GM23338 (cell line): ENCODE measurements at regions not wholly inside any gene's neighbourhood (a gene's known extent, or its start where the extent isn't known, plus 50 kb on each side); places are given as distances from the start of the nearest gene placed in this dataset.
A peak's percentile ranks its signal among the peaks of the same experiment; 100 is the strongest.

Source experiments
- ATAC-seq: fragments of 200-7000 bp; cut with Tn5 transposase; 3 replicates; pipeline ENCODE4 v1.9.1; 2020
- DNase-seq: peaks from one replicate; pipeline ENCODE4 v3.0.0-alpha.2; 2015; ENCODE audit warnings: low spot score
- H2AFZ ChIP-seq: fragments of 200-600 bp; sonication (generic); 2 replicates; pipeline ENCODE4 v1.8.0; 2016; ENCODE audit warnings: antibody characterized with exemption, mild to moderate bottlenecking, moderate library complexity
- H3F3A ChIP-seq: fragments of 200-600 bp; sonication (generic); replicated peaks from 2 replicates; pipeline ENCODE4 v1.8.0; 2017; ENCODE audit warnings: antibody characterized with exemption, mixed run types, low read depth
- H3K27ac ChIP-seq: fragments of 200-600 bp; sonication (generic); 2 replicates; pipeline ENCODE4 v1.6.1; 2016; ENCODE audit warnings: low read depth
- H3K27me3 ChIP-seq: fragments of 200-600 bp; sonication (generic); 2 replicates; pipeline ENCODE4 v1.8.0; 2016; ENCODE audit warnings: mild to moderate bottlenecking, mixed run types, moderate library complexity; ENCODE audit not compliant: insufficient read depth
- H3K36me3 ChIP-seq: fragments of 200-600 bp; sonication (generic); 2 replicates; pipeline ENCODE4 v1.8.0; 2016; ENCODE audit warnings: mild to moderate bottlenecking; ENCODE audit not compliant: insufficient read depth
- H3K4me1 ChIP-seq: fragments of 200-600 bp; sonication (generic); 2 replicates; pipeline ENCODE4 v1.8.0; 2016; ENCODE audit warnings: mild to moderate bottlenecking, moderate library complexity; ENCODE audit not compliant: insufficient read depth
- H3K4me2 ChIP-seq: fragments of 200-600 bp; sonication (generic); 2 replicates; pipeline ENCODE4 v1.7.1; 2017; ENCODE audit warnings: mixed run types
- H3K4me3 ChIP-seq: fragments of 200-600 bp; sonication (generic); 2 replicates; pipeline ENCODE4 v1.6.1; 2016; ENCODE audit warnings: mixed run types
- H3K79me2 ChIP-seq: fragments of 200-600 bp; sonication (generic); replicated peaks from 2 replicates; pipeline ENCODE4 v1.8.0; 2017; ENCODE audit warnings: mild to moderate bottlenecking; ENCODE audit not compliant: insufficient read depth
- H3K9me2 ChIP-seq: fragments of 200-600 bp; sonication (generic); 2 replicates; pipeline ENCODE4 v1.8.0; 2017; ENCODE audit not compliant: insufficient read depth
- H4K20me1 ChIP-seq: fragments of 200-600 bp; sonication (generic); replicated peaks from 2 replicates; pipeline ENCODE4 v1.8.0; 2017; ENCODE audit warnings: mild to moderate bottlenecking; ENCODE audit not compliant: insufficient read depth
- H3K27ac Mint-ChIP-seq: 2 replicates; pipeline ENCODE4 v1.8.0; 2020; ENCODE audit warnings: inconsistent platforms, mild to moderate bottlenecking, moderate library complexity, mixed read lengths
- H3K27me3 Mint-ChIP-seq: 3 replicates; pipeline ENCODE4 v1.8.0; 2022; ENCODE audit warnings: low read depth, mild to moderate bottlenecking, moderate library complexity, mixed read lengths, inconsistent platforms; ENCODE audit not compliant: insufficient read depth, poor library complexity
- H3K36me3 Mint-ChIP-seq: 3 replicates; pipeline ENCODE4 v1.8.0; 2021; ENCODE audit warnings: low read depth, mild to moderate bottlenecking, inconsistent platforms, moderate library complexity, mixed read lengths
- H3K4me1 Mint-ChIP-seq: 3 replicates; pipeline ENCODE4 v1.8.0; 2020; ENCODE audit warnings: mild to moderate bottlenecking, inconsistent platforms, mixed read lengths
- H3K4me3 Mint-ChIP-seq: 3 replicates; pipeline ENCODE4 v1.8.0; 2021; ENCODE audit warnings: moderate library complexity, mild to moderate bottlenecking, inconsistent platforms, mixed read lengths
- H3K9me3 Mint-ChIP-seq: 3 replicates; pipeline ENCODE4 v1.8.0; 2020; ENCODE audit warnings: moderate library complexity, mild to moderate bottlenecking, inconsistent platforms, mixed read lengths
- CREB1 ChIP-seq: fragments of 250-450 bp; sonication (Bioruptor Pico); IDR thresholded peaks from 2 replicates; pipeline ENCODE4 v1.5.0; 2020; ENCODE audit warnings: low read depth, mild to moderate bottlenecking, moderate library complexity
- EZH2 ChIP-seq: fragments of 200-600 bp; sonication (generic); IDR thresholded peaks from one replicate; pipeline ENCODE4 v1.8.0; 2017; ENCODE audit warnings: antibody characterized with exemption, mild to moderate bottlenecking, low read depth; ENCODE audit not compliant: unreplicated experiment
- EZH2phosphoT487 ChIP-seq: fragments of 200-600 bp; sonication (generic); IDR thresholded peaks from one replicate; pipeline ENCODE4 v1.8.1; 2018; ENCODE audit warnings: antibody characterized with exemption; ENCODE audit not compliant: unreplicated experiment
- JUNB ChIP-seq: IDR thresholded peaks from one replicate; pipeline ENCODE4 v1.6.1; 2016; ENCODE audit warnings: antibody characterized with exemption; ENCODE audit not compliant: unreplicated experiment
- NANOG ChIP-seq: IDR thresholded peaks from 2 replicates; pipeline ENCODE4 v1.6.1; 2016; ENCODE audit warnings: antibody characterized with exemption, borderline replicate concordance
- POLR2AphosphoS5 ChIP-seq: IDR thresholded peaks from 2 replicates; pipeline ENCODE4 v1.6.1; 2016; ENCODE audit warnings: antibody characterized with exemption, low read depth
- REST ChIP-seq: IDR thresholded peaks from one replicate; pipeline ENCODE4 v1.6.1; 2018; ENCODE audit warnings: antibody characterized with exemption; ENCODE audit not compliant: unreplicated experiment
- STAT1 ChIP-seq: IDR thresholded peaks from one replicate; pipeline ENCODE4 v1.6.1; 2016; ENCODE audit warnings: antibody characterized with exemption; ENCODE audit not compliant: unreplicated experiment
- ZNF114 ChIP-seq: fragments of 250-450 bp; sonication (Bioruptor Pico); IDR thresholded peaks from 2 replicates; pipeline ENCODE4 v1.5.0; 2020; ENCODE audit warnings: mild to moderate bottlenecking, moderate library complexity
- ZNF331 ChIP-seq: fragments of 250-450 bp; sonication (Bioruptor Pico); IDR thresholded peaks from 2 replicates; pipeline ENCODE4 v1.5.0; 2020; ENCODE audit warnings: low read depth, mild to moderate bottlenecking, moderate library complexity
- ZNF462 ChIP-seq: fragments of 250-450 bp; sonication (Bioruptor Pico); IDR thresholded peaks from 2 replicates; pipeline ENCODE4 v1.5.0; 2020; ENCODE audit warnings: mild to moderate bottlenecking, moderate library complexity
- TF ChIP-seq, protein P1 (sequence below), 2 experiments: fragments of 200-600 bp in 1 of 2; sonication (generic) in 1 of 2; conservative IDR thresholded peaks; 2 replicates each; pipeline versions ENCODE4 v1.5.1 to v1.6.1; 2016 to 2017; ENCODE audit warnings: antibody characterized with exemption in 2 of 2, low read depth in 2 of 2, mild to moderate bottlenecking in 2 of 2, moderate library complexity in 1 of 2
- TF ChIP-seq, protein P2 (sequence below): IDR thresholded peaks from 2 replicates; pipeline ENCODE4 v1.6.1; 2016; ENCODE audit warnings: antibody characterized with exemption

GRCh38 chr2:231869704-231870103, 56.5 kb downstream of the NPPC start:
- ATAC-seq (no peak), DNase-seq (no peak)
- TF ChIP-seq, protein P1, sequence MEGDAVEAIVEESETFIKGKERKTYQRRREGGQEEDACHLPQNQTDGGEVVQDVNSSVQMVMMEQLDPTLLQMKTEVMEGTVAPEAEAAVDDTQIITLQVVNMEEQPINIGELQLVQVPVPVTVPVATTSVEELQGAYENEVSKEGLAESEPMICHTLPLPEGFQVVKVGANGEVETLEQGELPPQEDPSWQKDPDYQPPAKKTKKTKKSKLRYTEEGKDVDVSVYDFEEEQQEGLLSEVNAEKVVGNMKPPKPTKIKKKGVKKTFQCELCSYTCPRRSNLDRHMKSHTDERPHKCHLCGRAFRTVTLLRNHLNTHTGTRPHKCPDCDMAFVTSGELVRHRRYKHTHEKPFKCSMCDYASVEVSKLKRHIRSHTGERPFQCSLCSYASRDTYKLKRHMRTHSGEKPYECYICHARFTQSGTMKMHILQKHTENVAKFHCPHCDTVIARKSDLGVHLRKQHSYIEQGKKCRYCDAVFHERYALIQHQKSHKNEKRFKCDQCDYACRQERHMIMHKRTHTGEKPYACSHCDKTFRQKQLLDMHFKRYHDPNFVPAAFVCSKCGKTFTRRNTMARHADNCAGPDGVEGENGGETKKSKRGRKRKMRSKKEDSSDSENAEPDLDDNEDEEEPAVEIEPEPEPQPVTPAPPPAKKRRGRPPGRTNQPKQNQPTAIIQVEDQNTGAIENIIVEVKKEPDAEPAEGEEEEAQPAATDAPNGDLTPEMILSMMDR (conservative IDR thresholded peaks at IDR 0.05; ENCODE audit: low read depth in 2 of 2): no peak
- TF ChIP-seq STAT1 (no peak), NANOG (no peak), REST (no peak), JUNB (no peak), POLR2AphosphoS5 (no peak), ZNF114 (CRISPR knock-in tag) (no peak), ZNF462 (no peak), EZH2phosphoT487 (no peak), EZH2 (no peak), ZNF331 (CRISPR knock-in tag) (no peak), CREB1 (CRISPR knock-in tag) (no peak)
- TF ChIP-seq, protein P2, sequence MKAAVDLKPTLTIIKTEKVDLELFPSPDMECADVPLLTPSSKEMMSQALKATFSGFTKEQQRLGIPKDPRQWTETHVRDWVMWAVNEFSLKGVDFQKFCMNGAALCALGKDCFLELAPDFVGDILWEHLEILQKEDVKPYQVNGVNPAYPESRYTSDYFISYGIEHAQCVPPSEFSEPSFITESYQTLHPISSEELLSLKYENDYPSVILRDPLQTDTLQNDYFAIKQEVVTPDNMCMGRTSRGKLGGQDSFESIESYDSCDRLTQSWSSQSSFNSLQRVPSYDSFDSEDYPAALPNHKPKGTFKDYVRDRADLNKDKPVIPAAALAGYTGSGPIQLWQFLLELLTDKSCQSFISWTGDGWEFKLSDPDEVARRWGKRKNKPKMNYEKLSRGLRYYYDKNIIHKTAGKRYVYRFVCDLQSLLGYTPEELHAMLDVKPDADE: no peak
- H3K27me3 ChIP-seq: no peaks in the 10 kb centered on the region
- Mint-ChIP-seq H3K4me1 (peaks cover 2% of the 10 kb centered on the region; the same call in 1 of the 3 replicates), H3K27ac (no peak overlapping the region), H3K27me3 (peaks cover 11% of the 10 kb centered on the region), H3K36me3 (peaks cover 4% of the 10 kb centered on the region; the same call in 2 of the 3 replicates), H3K9me3 (peaks cover 26% of the 10 kb centered on the region), H3K4me3 (peak overlapping the region; percentile 24; the same call in 1 of the 3 replicates)
- no peak overlapping the region for H2AFZ ChIP-seq
- H3K27ac ChIP-seq: no peak overlapping the region
- H3K4me3 ChIP-seq: no peak overlapping the region
- no peaks in the 10 kb centered on the region for H3K36me3 ChIP-seq
- H3K79me2 ChIP-seq: no peaks in the 10 kb centered on the region
- H3F3A ChIP-seq: no peaks in the 10 kb centered on the region
- no peaks in the 10 kb centered on the region for H3K4me1 ChIP-seq
- no peak overlapping the region for H3K4me2 ChIP-seq
- no peaks in the 10 kb centered on the region for H3K9me2 ChIP-seq
- no peaks in the 10 kb centered on the region for H4K20me1 ChIP-seq
